Gastroesophageal sphincter (tissue), 3 donors: ENCODE measurements at regions not wholly inside any gene's neighbourhood (a gene's known extent, or its start where the extent isn't known, plus 50 kb on each side); places are given as distances from the start of the nearest gene placed in this dataset.

Source experiments
- EP300 ChIP-seq: sonication (generic); formaldehyde crosslinking; IDR thresholded peaks from one replicate; pipeline ENCODE4 v1.6.1; 2017; ENCODE audit warnings: antibody characterized with exemption, mild to moderate bottlenecking
- POLR2A ChIP-seq, 2 donors: fragments of 450-650 bp; IDR thresholded peaks; one replicate each; pipeline ENCODE4 v1.6.1; 2017; ENCODE audit warnings: antibody characterized with exemption in 2 of 2, mild to moderate bottlenecking in 2 of 2, moderate library complexity in 1 of 2
- POLR2AphosphoS5 ChIP-seq: sonication (generic); formaldehyde crosslinking; IDR thresholded peaks from one replicate; pipeline ENCODE4 v1.6.1; 2017; ENCODE audit warnings: antibody characterized with exemption
- TF ChIP-seq, protein P1 (sequence below), 4 experiments: fragments of 200-600 bp in 2 of 4; fragments of 450-650 bp in 2 of 4; sonication (generic) in 1 of 4; IDR thresholded peaks; one replicate each; pipeline ENCODE4 v1.5.1; 2017 to 2019; ENCODE audit warnings: antibody characterized with exemption in 4 of 4, mild to moderate bottlenecking in 2 of 4, moderate library complexity in 2 of 4

DNA sequence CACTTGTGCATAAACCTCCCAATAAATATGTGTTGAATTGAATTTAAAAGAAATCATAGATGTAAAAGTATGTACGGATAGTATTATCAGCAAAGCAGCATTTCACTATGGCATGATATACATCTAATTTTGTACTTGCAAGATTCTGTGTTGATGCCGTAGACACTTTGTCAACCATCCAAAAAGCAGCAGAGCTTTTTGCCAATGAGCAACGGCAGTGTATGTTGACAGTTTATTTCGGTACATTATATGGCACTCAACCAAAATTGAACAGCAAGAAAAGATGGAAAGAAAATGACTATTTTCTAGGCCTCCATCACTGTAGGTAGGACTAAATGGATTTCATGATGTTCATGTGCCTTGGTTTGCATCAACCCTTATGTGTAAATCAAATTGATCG, 543.7 kb downstream of the DACH1 start:
- TF ChIP-seq POLR2AphosphoS5 (no peak), POLR2A (IDR thresholded peaks at IDR 0.05) (no peak), EP300 (no peak)
- TF ChIP-seq, protein P1, sequence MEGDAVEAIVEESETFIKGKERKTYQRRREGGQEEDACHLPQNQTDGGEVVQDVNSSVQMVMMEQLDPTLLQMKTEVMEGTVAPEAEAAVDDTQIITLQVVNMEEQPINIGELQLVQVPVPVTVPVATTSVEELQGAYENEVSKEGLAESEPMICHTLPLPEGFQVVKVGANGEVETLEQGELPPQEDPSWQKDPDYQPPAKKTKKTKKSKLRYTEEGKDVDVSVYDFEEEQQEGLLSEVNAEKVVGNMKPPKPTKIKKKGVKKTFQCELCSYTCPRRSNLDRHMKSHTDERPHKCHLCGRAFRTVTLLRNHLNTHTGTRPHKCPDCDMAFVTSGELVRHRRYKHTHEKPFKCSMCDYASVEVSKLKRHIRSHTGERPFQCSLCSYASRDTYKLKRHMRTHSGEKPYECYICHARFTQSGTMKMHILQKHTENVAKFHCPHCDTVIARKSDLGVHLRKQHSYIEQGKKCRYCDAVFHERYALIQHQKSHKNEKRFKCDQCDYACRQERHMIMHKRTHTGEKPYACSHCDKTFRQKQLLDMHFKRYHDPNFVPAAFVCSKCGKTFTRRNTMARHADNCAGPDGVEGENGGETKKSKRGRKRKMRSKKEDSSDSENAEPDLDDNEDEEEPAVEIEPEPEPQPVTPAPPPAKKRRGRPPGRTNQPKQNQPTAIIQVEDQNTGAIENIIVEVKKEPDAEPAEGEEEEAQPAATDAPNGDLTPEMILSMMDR (IDR thresholded peaks at IDR 0.05), result no peak
